Astrocyte (in vitro differentiated cells and primary cell): ENCODE measurements at regions not wholly inside any gene's neighbourhood (a gene's known extent, or its start where the extent isn't known, plus 50 kb on each side); places are given as distances from the start of the nearest gene placed in this dataset.

Experiments
- DNase-seq: peaks from one replicate; pipeline ENCODE4 v3.0.0-alpha.2; 2010; ENCODE audit warnings: low read depth
- FAIRE-seq: peaks from 2 replicates; lab custom pipeline; 2011; peaks lifted over from hg19 to GRCh38; lab: Jason Lieb, UNC
- H2AFZ ChIP-seq: 2 replicates; pipeline ENCODE4 v1.6.0; 2012; ENCODE audit warnings: low read depth, low read length, inconsistent platforms
- H3K27ac ChIP-seq: 2 replicates; pipeline ENCODE4 v1.5.1; 2011; ENCODE audit warnings: low read depth, low read length, inconsistent platforms
- H3K27me3 ChIP-seq: 2 replicates; pipeline ENCODE4 v1.6.0; 2011; ENCODE audit warnings: low read length, inconsistent platforms; ENCODE audit not compliant: insufficient read depth
- H3K36me3 ChIP-seq: 2 replicates; pipeline ENCODE4 v1.5.1; 2011; ENCODE audit warnings: low read length, inconsistent platforms; ENCODE audit not compliant: insufficient read depth
- H3K4me1 ChIP-seq: 2 replicates; pipeline ENCODE4 v1.5.1; 2011; ENCODE audit warnings: low read length, inconsistent platforms; ENCODE audit not compliant: insufficient read depth
- H3K4me2 ChIP-seq: 2 replicates; pipeline ENCODE4 v1.6.0; 2012; ENCODE audit warnings: low read length, inconsistent platforms
- H3K4me3 ChIP-seq: 2 replicates; pipeline ENCODE4 v1.5.1; 2011; ENCODE audit warnings: low read depth, mild to moderate bottlenecking, low read length, inconsistent platforms; ENCODE audit not compliant: insufficient read depth
- H3K79me2 ChIP-seq: 2 replicates; pipeline ENCODE4 v1.6.0; 2012; ENCODE audit warnings: mild to moderate bottlenecking, low read length, inconsistent platforms; ENCODE audit not compliant: insufficient read depth
- H3K9ac ChIP-seq: 2 replicates; pipeline ENCODE4 v1.6.0; 2012; ENCODE audit warnings: mild to moderate bottlenecking, low read length, inconsistent platforms
- H3K9me3 ChIP-seq: 2 replicates; pipeline ENCODE4 v1.5.1; 2012; ENCODE audit warnings: low read depth, mild to moderate bottlenecking, low read length, inconsistent platforms; ENCODE audit not compliant: insufficient read depth
- H4K20me1 ChIP-seq: 2 replicates; pipeline ENCODE4 v1.6.0; 2012; ENCODE audit warnings: low read length, inconsistent platforms; ENCODE audit not compliant: insufficient read depth
- H3K27ac Mint-ChIP-seq: one replicate; pipeline ENCODE4 v1.8.0; 2021; ENCODE audit warnings: mild to moderate bottlenecking, mixed read lengths; ENCODE audit not compliant: unreplicated experiment
- H3K27me3 Mint-ChIP-seq: one replicate; pipeline ENCODE4 v1.8.0; 2021; ENCODE audit warnings: low read depth, mixed read lengths; ENCODE audit not compliant: unreplicated experiment
- H3K36me3 Mint-ChIP-seq: one replicate; pipeline ENCODE4 v1.8.0; 2021; ENCODE audit warnings: low read depth, mixed read lengths; ENCODE audit not compliant: unreplicated experiment
- H3K4me1 Mint-ChIP-seq: one replicate; pipeline ENCODE4 v1.8.0; 2021; ENCODE audit warnings: low read depth, mixed read lengths; ENCODE audit not compliant: unreplicated experiment
- H3K4me3 Mint-ChIP-seq: one replicate; pipeline ENCODE4 v1.8.0; 2021; ENCODE audit warnings: mild to moderate bottlenecking, moderate library complexity, mixed read lengths; ENCODE audit not compliant: unreplicated experiment
- H3K9me3 Mint-ChIP-seq: one replicate; pipeline ENCODE4 v1.8.0; 2021; ENCODE audit warnings: mild to moderate bottlenecking, mixed read lengths; ENCODE audit not compliant: unreplicated experiment
- CTCF ChIP-seq: IDR thresholded peaks from 2 replicates; pipeline ENCODE4 v1.5.1; 2011; ENCODE audit warnings: low read depth, mild to moderate bottlenecking, inconsistent platforms, low read length, moderate library complexity; ENCODE audit not compliant: insufficient read depth
- EZH2 ChIP-seq: IDR thresholded peaks from 2 replicates; pipeline ENCODE4 v1.6.1; 2012; ENCODE audit warnings: mild to moderate bottlenecking, low read length, inconsistent platforms; ENCODE audit not compliant: insufficient read depth

GRCh38 chr12:92199819-92200576 lies 54.4 kb upstream of the BTG1 start:
- H3K4me2 ChIP-seq: no peak overlapping the region
- H3K9me3 Mint-ChIP-seq: no peaks in the 10 kb centered on the region
- no peak overlapping the region for H3K4me3 ChIP-seq
- H3K27me3 Mint-ChIP-seq: no peaks in the 10 kb centered on the region
- H3K27ac ChIP-seq: no peak overlapping the region
- no peaks in the 10 kb centered on the region for H3K36me3 Mint-ChIP-seq
- no peak overlapping the region for H2AFZ ChIP-seq
- H3K27me3 ChIP-seq: no peaks in the 10 kb centered on the region
- DNase-seq (no peak), FAIRE-seq (no peak)
- no peaks in the 10 kb centered on the region for H3K36me3 ChIP-seq
- no peaks in the 10 kb centered on the region for H3K9me3 ChIP-seq
- H3K9ac ChIP-seq: no peak overlapping the region
- H4K20me1 ChIP-seq: no peaks in the 10 kb centered on the region
- H3K27ac Mint-ChIP-seq: no peak overlapping the region
- no peaks in the 10 kb centered on the region for H3K4me1 ChIP-seq
- TF ChIP-seq EZH2: no peak
- no peak overlapping the region for H3K4me3 Mint-ChIP-seq
- H3K4me1 Mint-ChIP-seq: no peaks in the 10 kb centered on the region
- H3K79me2 ChIP-seq: no peaks in the 10 kb centered on the region

GRCh38 chr12:92197815-92198214 lies 52.2 kb upstream of the BTG1 start:
- H4K20me1 ChIP-seq: no peaks in the 10 kb centered on the region
- no peaks in the 10 kb centered on the region for H3K27me3 ChIP-seq
- Mint-ChIP-seq H3K4me1 (peaks cover 1% of the 10 kb centered on the region), H3K27ac (no peak overlapping the region), H3K9me3 (no peaks in the 10 kb centered on the region), H3K36me3 (no peaks in the 10 kb centered on the region), H3K27me3 (no peaks in the 10 kb centered on the region), H3K4me3 (no peak overlapping the region)
- no peak overlapping the region for H3K9ac ChIP-seq
- DNase-seq: no peak
- no peaks in the 10 kb centered on the region for H3K4me1 ChIP-seq
- H3K4me2 ChIP-seq: no peak overlapping the region
- H3K27ac ChIP-seq: no peak overlapping the region
- H3K36me3 ChIP-seq: no peaks in the 10 kb centered on the region
- H3K9me3 ChIP-seq: no peaks in the 10 kb centered on the region
- H3K79me2 ChIP-seq: no peaks in the 10 kb centered on the region
- no peak overlapping the region for H2AFZ ChIP-seq
- no peak for FAIRE-seq
- TF ChIP-seq CTCF: no peak
- no peak for TF ChIP-seq EZH2
- no peak overlapping the region for H3K4me3 ChIP-seq

DNA sequence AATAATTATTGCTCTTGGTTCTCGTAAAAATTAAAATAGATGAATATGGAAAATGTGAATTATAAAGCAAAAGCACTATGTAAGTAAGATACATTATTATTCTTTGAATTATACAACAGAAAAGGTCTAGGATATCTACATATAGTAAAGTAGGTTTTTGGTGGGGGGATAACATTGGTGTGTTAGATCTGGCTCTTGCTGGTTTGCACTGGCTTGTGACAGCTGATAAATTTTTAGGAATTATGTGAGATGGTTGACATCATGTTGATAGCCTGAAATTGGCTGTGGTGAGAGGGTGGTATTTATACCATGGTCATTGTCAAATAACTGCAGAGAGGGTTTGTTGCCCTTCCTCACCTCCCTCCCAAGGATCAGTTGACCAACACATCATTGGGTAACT lies 50.7 kb upstream of the BTG1 start:
- Histone ChIP-seq H3K27ac (no peak overlapping the region), H2AFZ (no peak overlapping the region), H3K27me3 (no peaks in the 10 kb centered on the region), H4K20me1 (no peaks in the 10 kb centered on the region), H3K36me3 (no peaks in the 10 kb centered on the region), H3K4me2 (no peak overlapping the region), H3K9ac (no peak overlapping the region), H3K9me3 (no peaks in the 10 kb centered on the region), H3K4me1 (no peaks in the 10 kb centered on the region), H3K79me2 (no peaks in the 10 kb centered on the region), H3K4me3 (no peak overlapping the region)
- no peaks in the 10 kb centered on the region for H3K27me3 Mint-ChIP-seq
- DNase-seq (no peak), FAIRE-seq (no peak)
- no peak overlapping the region for H3K4me3 Mint-ChIP-seq
- H3K27ac Mint-ChIP-seq: no peak overlapping the region
- H3K4me1 Mint-ChIP-seq: peaks cover 1% of the 10 kb centered on the region
- TF ChIP-seq EZH2 (no peak), CTCF (no peak)
- H3K36me3 Mint-ChIP-seq: no peaks in the 10 kb centered on the region
- H3K9me3 Mint-ChIP-seq: no peaks in the 10 kb centered on the region
